ENCODE measurements at regions not wholly inside any gene's neighbourhood (a gene's known extent, or its start where the extent isn't known, plus 50 kb on each side); places are given as distances from the start of the nearest gene placed in this dataset.

DNA sequence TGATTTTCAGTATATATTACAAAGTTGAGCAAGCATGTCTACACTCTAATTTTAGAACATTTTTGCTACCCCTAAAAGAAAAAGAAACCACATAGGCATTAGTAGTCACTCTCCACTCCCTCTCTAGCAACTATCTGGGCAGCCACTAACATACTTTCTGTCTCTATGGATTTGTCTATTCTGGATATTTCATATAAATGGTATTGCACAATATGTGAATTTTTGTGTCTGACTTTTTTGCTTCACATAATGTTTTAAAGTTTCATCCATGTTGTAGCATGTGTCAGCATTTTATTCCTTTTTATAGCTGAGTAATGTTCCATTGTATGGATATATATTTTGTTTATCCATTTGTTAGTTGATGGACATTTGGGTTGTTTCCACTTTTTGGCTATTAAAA, 232.5 kb upstream of the CTAGE1 start:
- Histone ChIP-seq H4K20me1 (ENCODE audit: insufficient read depth, low read length, poor library complexity, severe bottlenecking) (no peaks in the 10 kb centered on the region), H3K4me1 (ENCODE audit: insufficient read depth, low read length, poor library complexity, severe bottlenecking) (no peaks in the 10 kb centered on the region), H3K9me2 (replicated peaks; ENCODE audit: low read depth, low read length) (no peaks in the 10 kb centered on the region), H3F3A (ENCODE audit: low read depth) (no peaks in the 10 kb centered on the region), H3K9ac (ENCODE audit: low read depth, low read length, poor library complexity, severe bottlenecking) (no peak overlapping the region), H3K79me2 (ENCODE audit: insufficient read depth, low read length) (no peaks in the 10 kb centered on the region), H3K9me3 (ENCODE audit: insufficient read depth, low read depth, low read length) (no peaks in the 10 kb centered on the region), H3K27me3 (ENCODE audit: insufficient read depth, low read length, poor library complexity, severe bottlenecking) (no peaks in the 10 kb centered on the region), H3K4me3 (ENCODE audit: low read length, poor library complexity, severe bottlenecking) (no peak overlapping the region), H2AFZ (ENCODE audit: low read length) (no peak overlapping the region), H3K36me3 (ENCODE audit: insufficient read depth, low read length) (no peaks in the 10 kb centered on the region), H3K4me2 (ENCODE audit: low read depth, low read length, poor library complexity, severe bottlenecking) (no peak overlapping the region)
- no peak for TF ChIP-seq EZH2phosphoT487 (IDR thresholded peaks at IDR 0.05; ENCODE audit: borderline replicate concordance)
- TF ChIP-seq, protein P1, sequence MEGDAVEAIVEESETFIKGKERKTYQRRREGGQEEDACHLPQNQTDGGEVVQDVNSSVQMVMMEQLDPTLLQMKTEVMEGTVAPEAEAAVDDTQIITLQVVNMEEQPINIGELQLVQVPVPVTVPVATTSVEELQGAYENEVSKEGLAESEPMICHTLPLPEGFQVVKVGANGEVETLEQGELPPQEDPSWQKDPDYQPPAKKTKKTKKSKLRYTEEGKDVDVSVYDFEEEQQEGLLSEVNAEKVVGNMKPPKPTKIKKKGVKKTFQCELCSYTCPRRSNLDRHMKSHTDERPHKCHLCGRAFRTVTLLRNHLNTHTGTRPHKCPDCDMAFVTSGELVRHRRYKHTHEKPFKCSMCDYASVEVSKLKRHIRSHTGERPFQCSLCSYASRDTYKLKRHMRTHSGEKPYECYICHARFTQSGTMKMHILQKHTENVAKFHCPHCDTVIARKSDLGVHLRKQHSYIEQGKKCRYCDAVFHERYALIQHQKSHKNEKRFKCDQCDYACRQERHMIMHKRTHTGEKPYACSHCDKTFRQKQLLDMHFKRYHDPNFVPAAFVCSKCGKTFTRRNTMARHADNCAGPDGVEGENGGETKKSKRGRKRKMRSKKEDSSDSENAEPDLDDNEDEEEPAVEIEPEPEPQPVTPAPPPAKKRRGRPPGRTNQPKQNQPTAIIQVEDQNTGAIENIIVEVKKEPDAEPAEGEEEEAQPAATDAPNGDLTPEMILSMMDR (conservative IDR thresholded peaks at IDR 0.05; ENCODE audit: low read length) = no peak

DNA sequence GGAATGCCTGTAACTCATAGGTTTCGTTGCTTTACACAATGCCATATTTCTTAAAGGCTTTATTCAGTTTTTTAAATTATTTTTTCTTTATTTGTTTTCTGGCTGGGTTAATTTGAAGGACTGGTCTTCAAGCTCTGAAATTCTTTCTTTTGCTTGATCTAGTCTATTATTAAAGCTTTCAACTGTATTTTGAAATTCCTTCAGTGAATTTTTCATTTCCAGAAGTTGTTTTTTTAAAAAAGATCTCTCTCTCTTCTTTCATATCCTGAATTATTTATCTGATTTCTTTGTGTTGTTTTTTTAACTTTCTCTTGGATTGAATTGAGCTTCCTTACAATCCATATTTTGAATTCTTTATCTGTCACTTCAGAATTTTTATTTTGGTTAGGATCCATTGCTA, 239.9 kb upstream of the CTAGE1 start:
- H3K9me2 ChIP-seq (replicated peaks; ENCODE audit: low read depth, low read length) = no peaks in the 10 kb centered on the region
- no peak overlapping the region for H3K9ac ChIP-seq (ENCODE audit: low read depth, low read length, poor library complexity, severe bottlenecking)
- H3K79me2 ChIP-seq (ENCODE audit: insufficient read depth, low read length) = no peaks in the 10 kb centered on the region
- H2AFZ ChIP-seq (ENCODE audit: low read length) = no peak overlapping the region
- H3K27me3 ChIP-seq (ENCODE audit: insufficient read depth, low read length, poor library complexity, severe bottlenecking) = no peaks in the 10 kb centered on the region
- peaks cover 15% of the 10 kb centered on the region for H3K9me3 ChIP-seq (ENCODE audit: insufficient read depth, low read depth, low read length)
- H3K4me2 ChIP-seq (ENCODE audit: low read depth, low read length, poor library complexity, severe bottlenecking) = no peak overlapping the region
- H3F3A ChIP-seq (ENCODE audit: low read depth) = no peaks in the 10 kb centered on the region
- TF ChIP-seq, protein P1 (conservative IDR thresholded peaks at IDR 0.05; ENCODE audit: low read length) = no peak
- TF ChIP-seq EZH2phosphoT487 (IDR thresholded peaks at IDR 0.05; ENCODE audit: borderline replicate concordance) = no peak
- H3K4me1 ChIP-seq (ENCODE audit: insufficient read depth, low read length, poor library complexity, severe bottlenecking) = no peaks in the 10 kb centered on the region
- H3K36me3 ChIP-seq (ENCODE audit: insufficient read depth, low read length) = no peaks in the 10 kb centered on the region
- no peak overlapping the region for H3K4me3 ChIP-seq (ENCODE audit: low read length, poor library complexity, severe bottlenecking)
- no peaks in the 10 kb centered on the region for H4K20me1 ChIP-seq (ENCODE audit: insufficient read depth, low read length, poor library complexity, severe bottlenecking)

DNA sequence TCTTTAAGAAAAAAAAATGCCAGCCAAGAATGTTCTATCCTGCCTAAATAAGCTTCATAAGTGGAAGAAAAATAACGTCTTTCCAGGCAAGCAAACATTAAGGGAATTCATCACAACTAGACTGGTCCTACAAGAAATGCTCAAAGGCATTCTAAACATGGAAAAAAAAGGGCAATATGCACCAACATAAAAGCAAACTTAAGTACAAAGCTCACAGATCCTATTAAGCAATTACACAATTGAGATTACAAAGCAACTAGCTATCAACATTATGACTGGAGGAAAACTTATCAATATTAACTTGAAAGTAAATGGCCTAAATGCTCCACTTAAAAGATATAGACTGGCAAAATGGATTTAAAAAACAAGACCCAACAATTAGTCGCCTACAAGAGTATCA, 240.6 kb upstream of the CTAGE1 start:
- TF ChIP-seq EZH2phosphoT487 (IDR thresholded peaks at IDR 0.05; ENCODE audit: borderline replicate concordance) = no peak
- TF ChIP-seq, protein P1 (conservative IDR thresholded peaks at IDR 0.05; ENCODE audit: low read length) = no peak
- Histone ChIP-seq H3K9ac (ENCODE audit: low read depth, low read length, poor library complexity, severe bottlenecking) (no peak overlapping the region), H3K79me2 (ENCODE audit: insufficient read depth, low read length) (no peaks in the 10 kb centered on the region), H3K4me1 (ENCODE audit: insufficient read depth, low read length, poor library complexity, severe bottlenecking) (no peaks in the 10 kb centered on the region), H3K4me3 (ENCODE audit: low read length, poor library complexity, severe bottlenecking) (no peak overlapping the region), H3K9me3 (ENCODE audit: insufficient read depth, low read depth, low read length) (peaks cover 15% of the 10 kb centered on the region), H3F3A (ENCODE audit: low read depth) (no peaks in the 10 kb centered on the region), H3K27me3 (ENCODE audit: insufficient read depth, low read length, poor library complexity, severe bottlenecking) (no peaks in the 10 kb centered on the region), H3K9me2 (replicated peaks; ENCODE audit: low read depth, low read length) (no peaks in the 10 kb centered on the region), H4K20me1 (ENCODE audit: insufficient read depth, low read length, poor library complexity, severe bottlenecking) (no peaks in the 10 kb centered on the region), H2AFZ (ENCODE audit: low read length) (no peak overlapping the region), H3K36me3 (ENCODE audit: insufficient read depth, low read length) (no peaks in the 10 kb centered on the region), H3K4me2 (ENCODE audit: low read depth, low read length, poor library complexity, severe bottlenecking) (no peak overlapping the region)
